GM12892 (cell line): ENCODE measurements at regions not wholly inside any gene's neighbourhood (a gene's known extent, or its start where the extent isn't known, plus 50 kb on each side); places are given as distances from the start of the nearest gene placed in this dataset.

Experiments used
- POLR2A ChIP-seq: IDR thresholded peaks from 2 replicates; pipeline ENCODE4 v1.6.1; 2011; ENCODE audit warnings: low read depth, low read length, control low read depth
- POLR2AphosphoS5 ChIP-seq: IDR thresholded peaks from 2 replicates; pipeline ENCODE4 v1.6.1; 2011; ENCODE audit warnings: low read depth, low read length, control low read depth

- TF ChIP-seq POLR2A, result no peak
- no peak for TF ChIP-seq POLR2AphosphoS5
Measured at GRCh38 chr2:145914716-145915115, 1394.8 kb upstream of the ZEB2 start.
